ENCODE measurements at regions not wholly inside any gene's neighbourhood (a gene's known extent, or its start where the extent isn't known, plus 50 kb on each side); places are given as distances from the start of the nearest gene placed in this dataset.

GRCh38 chr1:184298440-184299405 is 88.1 kb upstream of the C1orf21 start:
- H3K36me3 Mint-ChIP-seq (ENCODE audit: low read depth) = no peaks in the 10 kb centered on the region
- TF ChIP-seq CTCF (IDR thresholded peaks at IDR 0.05) = no peak
- intact Hi-C loops (cut with micrococcal nuclease) = no loop called here
- H3K27ac Mint-ChIP-seq = no peak overlapping the region
- no peak for ATAC-seq
- no peaks in the 10 kb centered on the region for H3K4me1 Mint-ChIP-seq (ENCODE audit: low read depth)
- no peaks in the 10 kb centered on the region for H3K27me3 Mint-ChIP-seq
- ChIA-PET POLR2A (no interaction called here), CTCF (no interaction called here)
- no peak overlapping the region for H3K4me3 Mint-ChIP-seq
- no peaks in the 10 kb centered on the region for H3K9me3 Mint-ChIP-seq
- DNase-seq = no peak

DNA sequence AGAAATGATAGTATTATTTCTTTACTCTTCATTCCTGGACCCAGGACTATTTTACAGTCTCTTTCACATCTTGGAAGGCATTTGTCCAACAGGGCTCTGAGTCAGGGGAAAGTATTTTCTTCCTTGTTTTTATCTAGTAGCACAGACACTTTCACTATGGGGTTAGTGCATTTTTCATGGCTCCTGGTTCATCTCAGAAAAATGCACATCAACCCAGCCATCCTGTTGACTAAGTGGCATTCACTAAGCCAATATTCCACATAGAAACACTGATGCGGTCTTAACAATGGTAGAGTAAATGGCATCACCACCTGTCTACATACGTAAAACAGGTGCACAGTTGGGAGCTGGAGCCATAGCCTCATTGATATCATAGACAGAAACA is 87.4 kb upstream of the C1orf21 start:
- ChIA-PET CTCF (no interaction called here), POLR2A (no interaction called here)
- Mint-ChIP-seq H3K9me3 (no peaks in the 10 kb centered on the region), H3K4me1 (ENCODE audit: low read depth) (no peaks in the 10 kb centered on the region), H3K4me3 (no peak overlapping the region), H3K36me3 (ENCODE audit: low read depth) (no peaks in the 10 kb centered on the region), H3K27ac (no peak overlapping the region), H3K27me3 (no peaks in the 10 kb centered on the region)
- intact Hi-C loops (cut with micrococcal nuclease) = no loop called here
- ATAC-seq (no peak), DNase-seq (no peak)
- TF ChIP-seq CTCF (IDR thresholded peaks at IDR 0.05) = no peak

GRCh38 chr1:184299796-184300195 is 87.0 kb upstream of the C1orf21 start:
- ChIA-PET POLR2A (no interaction called here), CTCF (no interaction called here)
- no peaks in the 10 kb centered on the region for H3K36me3 Mint-ChIP-seq (ENCODE audit: low read depth)
- ATAC-seq (no peak), DNase-seq (no peak)
- no peaks in the 10 kb centered on the region for H3K9me3 Mint-ChIP-seq
- no peak for TF ChIP-seq CTCF (IDR thresholded peaks at IDR 0.05)
- no peak overlapping the region for H3K27ac Mint-ChIP-seq
- no peaks in the 10 kb centered on the region for H3K4me1 Mint-ChIP-seq (ENCODE audit: low read depth)
- no peak overlapping the region for H3K4me3 Mint-ChIP-seq
- intact Hi-C loops (cut with micrococcal nuclease) = no loop called here
- no peaks in the 10 kb centered on the region for H3K27me3 Mint-ChIP-seq

- Mint-ChIP-seq H3K9me3 (no peaks in the 10 kb centered on the region), H3K4me1 (ENCODE audit: low read depth) (no peaks in the 10 kb centered on the region), H3K36me3 (ENCODE audit: low read depth) (no peaks in the 10 kb centered on the region), H3K4me3 (no peak overlapping the region), H3K27ac (no peak overlapping the region), H3K27me3 (no peaks in the 10 kb centered on the region)
- ATAC-seq = no peak
- CTCF ChIA-PET = no interaction called here
- POLR2A ChIA-PET = no interaction called here
- TF ChIP-seq CTCF (IDR thresholded peaks at IDR 0.05) = no peak
- DNase-seq = no peak
- intact Hi-C loops (cut with micrococcal nuclease) = no loop called here
Observed at GRCh38 chr1:184300446-184300845, 86.4 kb upstream of the C1orf21 start.

DNA sequence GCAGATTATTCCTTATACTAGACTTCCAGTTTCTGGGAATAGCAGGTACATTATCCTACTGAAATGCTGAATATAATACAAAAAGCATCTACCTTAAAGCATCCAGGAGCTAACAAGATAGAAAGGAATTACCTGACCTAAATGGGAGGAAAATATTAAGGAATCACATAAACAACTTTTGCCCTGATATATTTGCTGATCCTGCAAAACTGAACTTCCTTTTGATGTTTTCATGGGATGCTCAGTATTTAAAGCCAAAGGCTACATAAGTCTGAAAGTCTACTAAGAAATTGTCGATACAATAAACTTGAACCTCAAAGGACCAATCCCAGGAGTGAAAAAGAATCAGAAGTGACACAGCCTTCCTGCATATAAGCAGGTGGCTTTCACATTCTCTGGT is 85.6 kb upstream of the C1orf21 start:
- Mint-ChIP-seq H3K4me3 (no peak overlapping the region), H3K27ac (no peak overlapping the region), H3K36me3 (ENCODE audit: low read depth) (no peaks in the 10 kb centered on the region), H3K4me1 (ENCODE audit: low read depth) (no peaks in the 10 kb centered on the region), H3K27me3 (peaks cover 4% of the 10 kb centered on the region), H3K9me3 (no peaks in the 10 kb centered on the region)
- intact Hi-C loops (cut with micrococcal nuclease) = no loop called here
- DNase-seq (no peak), ATAC-seq (no peak)
- POLR2A ChIA-PET = no interaction called here
- TF ChIP-seq CTCF (IDR thresholded peaks at IDR 0.05) = no peak
- CTCF ChIA-PET = no interaction called here
